H1 (cell line): ENCODE measurements at regions not wholly inside any gene's neighbourhood (a gene's known extent, or its start where the extent isn't known, plus 50 kb on each side); places are given as distances from the start of the nearest gene placed in this dataset.

Experiments
- CTCF ChIA-PET: fragments of 300-600 bp; sonication (Branson Sonifier 250); formaldehyde crosslinking; loops from one replicate; lab custom pipeline; 2021; ENCODE audit not compliant: partially characterized antibody; lab: Charles Lee
- POLR2A ChIA-PET: fragments of 300-600 bp; sonication (Branson Sonifier 250); formaldehyde crosslinking; loops from one replicate; lab custom pipeline; 2021; ENCODE audit warnings: inconsistent platforms; ENCODE audit not compliant: partially characterized antibody; lab: Charles Lee
- DNase-seq, 2 experiments: peaks; one replicate each; pipeline versions ENCODE4 v3.0.0 to v3.0.0-alpha.2; 2010 to 2022; ENCODE audit warnings: low spot score in 2 of 2, low read depth in 1 of 2, mixed read lengths in 1 of 2
- FAIRE-seq: peaks from 2 replicates; lab custom pipeline; 2011; peaks lifted over from hg19 to GRCh38; lab: Jason Lieb, UNC
- H2AFZ ChIP-seq: 2 replicates; pipeline ENCODE4 v1.8.1; 2012; ENCODE audit warnings: low read length, inconsistent platforms
- H2AK5ac ChIP-seq: 2 replicates; pipeline ENCODE4 v1.6.1; 2013; ENCODE audit warnings: low read depth, low read length
- H2BK120ac ChIP-seq: replicated peaks from 2 replicates; pipeline ENCODE3; 2013; ENCODE audit warnings: low read depth, low read length, inconsistent platforms
- H2BK12ac ChIP-seq: 2 replicates; pipeline ENCODE4 v1.6.1; 2013; ENCODE audit warnings: low read depth, low read length
- H2BK15ac ChIP-seq: 2 replicates; pipeline ENCODE4 v1.6.1; 2013; ENCODE audit warnings: low read length
- H2BK20ac ChIP-seq: 2 replicates; pipeline ENCODE4 v1.6.1; 2013; ENCODE audit warnings: low read length
- H2BK5ac ChIP-seq: 2 replicates; pipeline ENCODE4 v1.6.1; 2013; ENCODE audit warnings: low read depth, low read length
- H3K14ac ChIP-seq: 2 replicates; pipeline ENCODE4 v1.6.1; 2013; ENCODE audit warnings: inconsistent platforms; ENCODE audit not compliant: insufficient read length
- H3K18ac ChIP-seq: 2 replicates; pipeline ENCODE4 v1.6.1; 2013; ENCODE audit warnings: low read length; ENCODE audit errors: extremely low read depth
- H3K23ac ChIP-seq: 2 replicates; pipeline ENCODE4 v1.6.1; 2013; ENCODE audit warnings: inconsistent platforms; ENCODE audit not compliant: insufficient read length
- H3K23me2 ChIP-seq: 2 replicates; pipeline ENCODE4 v1.6.1; 2013; ENCODE audit warnings: low read depth, low read length
- H3K27ac ChIP-seq: 2 replicates; pipeline ENCODE4 v1.6.1; 2011; ENCODE audit warnings: low read depth, low read length, inconsistent platforms
- H3K27me3 ChIP-seq, 4 experiments: replicated peaks in 1 of 4; 1 replicate in 1 of 4; 2 replicates in 3 of 4; pipeline versions ENCODE4 v1.6.1 to v1.8.1; 2011 to 2013; ENCODE audit warnings: low read length in 3 of 4, mild to moderate bottlenecking in 3 of 4, inconsistent platforms in 2 of 4, mixed read lengths in 2 of 4, moderate library complexity in 1 of 4; ENCODE audit not compliant: control insufficient read depth in 3 of 4, insufficient read depth in 3 of 4; ENCODE audit errors: extremely low read depth in 1 of 4
- H3K36me3 ChIP-seq, 4 experiments: 2 replicates each; pipeline versions ENCODE4 v1.6.1 to v1.8.1; 2011 to 2013; ENCODE audit warnings: mild to moderate bottlenecking in 4 of 4, low read length in 3 of 4, moderate library complexity in 2 of 4, control low read depth in 1 of 4, inconsistent platforms in 1 of 4; ENCODE audit not compliant: insufficient read depth in 4 of 4, control insufficient read depth in 2 of 4
- H3K4ac ChIP-seq: replicated peaks from 2 replicates; pipeline ENCODE3; 2013; ENCODE audit warnings: low read length, low read depth, mixed read lengths, inconsistent platforms; ENCODE audit not compliant: insufficient read length
- H3K4me1 ChIP-seq, 4 experiments: replicated peaks in 1 of 4; 1 replicate in 1 of 4; 2 replicates in 3 of 4; pipeline versions ENCODE4 v1.6.1 to v1.8.1; 2011 to 2013; ENCODE audit warnings: low read length in 3 of 4, inconsistent platforms in 2 of 4, mixed read lengths in 1 of 4; ENCODE audit not compliant: insufficient read depth in 4 of 4, control insufficient read depth in 3 of 4
- H3K4me2 ChIP-seq, 2 experiments: 2 replicates each; pipeline versions ENCODE4 v1.6.1 to v1.8.1; 2011 to 2013; ENCODE audit warnings: low read depth in 2 of 2, low read length in 2 of 2, control low read depth in 1 of 2, inconsistent platforms in 1 of 2, mild to moderate bottlenecking in 1 of 2; ENCODE audit not compliant: insufficient read depth in 1 of 2
- H3K4me3 ChIP-seq, 4 experiments: fragments of 200-600, 300-600 bp in 1 of 4; sonication (generic), shearing (Covaris generic), sonication (Bioruptor Twin) in 1 of 4; 2 replicates each; pipeline versions ENCODE4 v1.5.1 to v1.8.1; 2011 to 2016; ENCODE audit warnings: low read length in 4 of 4, low read depth in 3 of 4, control low read depth in 2 of 4, inconsistent platforms in 2 of 4, mild to moderate bottlenecking in 2 of 4, mixed read lengths in 1 of 4, moderate library complexity in 1 of 4; ENCODE audit not compliant: insufficient read depth in 2 of 4; ENCODE audit errors: extremely low read depth in 1 of 4
- H3K56ac ChIP-seq: replicated peaks from 2 replicates; pipeline ENCODE3; 2013; ENCODE audit warnings: low read depth, mild to moderate bottlenecking, mixed read lengths, low read length, inconsistent platforms; ENCODE audit not compliant: insufficient read length
- H3K79me1 ChIP-seq: 2 replicates; pipeline ENCODE4 v1.6.1; 2013; ENCODE audit warnings: low read depth, low read length, control low read depth
- H3K79me2 ChIP-seq, 2 experiments: 2 replicates each; pipeline versions ENCODE4 v1.6.1 to v1.8.1; 2012 to 2013; ENCODE audit warnings: low read length in 2 of 2, mild to moderate bottlenecking in 2 of 2, inconsistent platforms in 1 of 2; ENCODE audit not compliant: insufficient read depth in 2 of 2, control insufficient read depth in 1 of 2
- H3K9ac ChIP-seq, 4 experiments: replicated peaks in 1 of 4; 1 replicate in 1 of 4; 2 replicates in 3 of 4; pipeline versions ENCODE4 v1.6.1 to v1.8.1; 2011 to 2013; ENCODE audit warnings: low read depth in 3 of 4, low read length in 3 of 4, control low read depth in 2 of 4, mild to moderate bottlenecking in 2 of 4, moderate library complexity in 2 of 4, inconsistent platforms in 1 of 4; ENCODE audit errors: extremely low read depth in 1 of 4
- H3K9me3 ChIP-seq, 2 experiments: 2 replicates each; pipeline versions ENCODE4 v1.6.1 to v1.8.1; 2012 to 2013; ENCODE audit warnings: mild to moderate bottlenecking in 2 of 2, moderate library complexity in 2 of 2, control low read depth in 1 of 2, inconsistent platforms in 1 of 2, low read depth in 1 of 2, low read length in 1 of 2, mixed read lengths in 1 of 2; ENCODE audit not compliant: insufficient read depth in 2 of 2
- H4K20me1 ChIP-seq, 2 experiments: replicated peaks in 1 of 2; 2 replicates each; pipeline versions ENCODE3 to v1.8.1; 2011 to 2013; ENCODE audit warnings: inconsistent platforms in 2 of 2, low read length in 2 of 2, mild to moderate bottlenecking in 1 of 2; ENCODE audit not compliant: insufficient read depth in 2 of 2, control insufficient read depth in 1 of 2
- H4K5ac ChIP-seq: 2 replicates; pipeline ENCODE4 v1.6.1; 2013; ENCODE audit warnings: low read length, low read depth, mixed read lengths, inconsistent platforms; ENCODE audit not compliant: insufficient read length
- H4K8ac ChIP-seq: 2 replicates; pipeline ENCODE4 v1.8.0; 2013; ENCODE audit warnings: mild to moderate bottlenecking, moderate library complexity, low read length, inconsistent platforms; ENCODE audit not compliant: insufficient read depth; ENCODE audit errors: extremely low read depth
- H4K91ac ChIP-seq: replicated peaks from 2 replicates; pipeline ENCODE3; 2013; ENCODE audit warnings: low read length, mixed read lengths, inconsistent platforms; ENCODE audit not compliant: insufficient read length
- BRCA1 ChIP-seq: IDR thresholded peaks from 2 replicates; pipeline ENCODE4 v1.6.1; 2012; ENCODE audit warnings: low read depth, low read length, improper control_type of control experiment
- CREB1 ChIP-seq: IDR thresholded peaks from 2 replicates; pipeline ENCODE4 v1.6.1; 2012; ENCODE audit warnings: inconsistent platforms
- JUN ChIP-seq: IDR thresholded peaks from 2 replicates; pipeline ENCODE4 v1.6.1; 2011; ENCODE audit warnings: low read depth, mild to moderate bottlenecking, improper control_type of control experiment, low read length
- POLR2A ChIP-seq, 2 experiments: IDR thresholded peaks; 1 replicate in 1 of 2; 2 replicates in 1 of 2; pipeline ENCODE4 v1.6.1; 2011; ENCODE audit warnings: low read depth in 2 of 2, low read length in 2 of 2, mild to moderate bottlenecking in 2 of 2; ENCODE audit errors: control extremely low read depth in 1 of 2
- SUZ12 ChIP-seq: fragments of 200-600 bp; sonication (generic); IDR thresholded peaks from 2 replicates; pipeline ENCODE4 v1.6.1; 2012; ENCODE audit warnings: mild to moderate bottlenecking, inconsistent platforms, low read length, moderate library complexity, mixed read lengths
- WGBS, 2 experiments: shearing (Covaris generic) in 1 of 2; methylation state at CpG; one replicate each; pipeline versions ENCODE4 v1.1.6 to v1.1.7; 2013 to 2015; ENCODE audit warnings: low lambda C conversion rate in 2 of 2, mixed read lengths in 2 of 2, inconsistent platforms in 1 of 2, low coverage in 1 of 2, missing lambda C conversion rate in 1 of 2; ENCODE audit not compliant: insufficient replicate concordance in 2 of 2, insufficient coverage in 1 of 2, insufficient read length in 1 of 2; ENCODE audit errors: extremely low coverage in 1 of 2, missing lambda C conversion rate in 1 of 2; 5-methylcytosine and 5-hydroxymethylcytosine counted together

DNA sequence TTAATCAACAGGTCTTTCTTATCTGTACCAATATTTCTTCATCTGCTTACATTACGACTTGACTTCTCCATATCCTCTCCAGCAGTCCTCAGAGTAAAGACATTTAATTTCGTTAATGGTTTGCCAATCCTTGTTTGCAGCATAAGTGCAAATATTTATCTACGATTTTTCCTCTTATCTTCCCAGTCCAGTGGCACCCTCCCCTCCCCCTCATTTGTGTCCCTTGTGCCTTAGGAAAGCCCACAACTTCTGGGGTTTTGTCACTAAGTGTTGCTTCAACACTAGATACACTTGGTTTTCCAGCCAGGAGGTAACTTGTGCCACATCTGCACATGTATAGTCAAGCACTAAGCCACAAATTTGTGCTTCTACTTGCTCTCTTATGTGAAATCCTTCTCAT, 327.2 kb downstream of the CBLN4 start (continued):
- TF ChIP-seq POLR2A (IDR thresholded peaks at IDR 0.05; ENCODE audit: control extremely low read depth in 1 of 2, low read depth in 2 of 2, low read length in 2 of 2): no peak

DNA sequence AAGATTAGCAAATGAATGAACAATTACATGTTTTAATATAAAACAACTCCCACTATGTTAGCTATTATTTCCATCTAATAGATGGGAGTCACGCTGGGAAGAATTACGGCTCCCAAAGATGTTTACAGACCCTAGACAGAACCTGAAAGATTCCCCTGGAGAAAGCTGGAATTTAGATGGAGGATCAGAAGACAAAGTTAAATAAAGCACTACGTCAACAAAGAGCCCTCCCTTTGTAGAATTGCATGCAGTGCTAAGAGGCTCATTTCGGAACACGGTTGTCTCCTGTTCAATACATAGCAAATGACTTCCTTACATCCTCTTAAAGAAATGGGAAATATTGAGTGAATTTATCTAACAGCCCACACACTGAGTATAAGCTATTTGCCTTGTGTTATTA, 328.3 kb downstream of the CBLN4 start:
- ChIA-PET POLR2A (no interaction called here), CTCF (no interaction called here)
- H3K9me3 ChIP-seq: no peaks in the 10 kb centered on the region
- DNase-seq (no peak), FAIRE-seq (no peak)
- no peaks in the 10 kb centered on the region for H3K79me1 ChIP-seq
- H3K4me2 ChIP-seq: no peak overlapping the region
- H3K23me2 ChIP-seq: no peaks in the 10 kb centered on the region
- H2BK12ac ChIP-seq: no peak overlapping the region
- H2BK5ac ChIP-seq: no peak overlapping the region
- no peak overlapping the region for H3K14ac ChIP-seq
- no peak overlapping the region for H3K18ac ChIP-seq
- no peak overlapping the region for H4K5ac ChIP-seq
- H3K4ac ChIP-seq: no peak overlapping the region
- no peak overlapping the region for H3K23ac ChIP-seq
- no peaks in the 10 kb centered on the region for H3K79me2 ChIP-seq
- H2BK120ac ChIP-seq: no peak overlapping the region
- H2AFZ ChIP-seq: 0 out of 2 replicates have a peak overlapping the region, but pooled peaks have one; percentile 39
- H3K27me3 ChIP-seq: no peaks in the 10 kb centered on the region
- H2BK20ac ChIP-seq: no peak overlapping the region
- H4K91ac ChIP-seq: no peak overlapping the region
- H3K27ac ChIP-seq: no peak overlapping the region
- H3K56ac ChIP-seq: no peak overlapping the region
- H3K36me3 ChIP-seq: no peaks in the 10 kb centered on the region
- no peak overlapping the region for H2AK5ac ChIP-seq
- no peaks in the 10 kb centered on the region for H4K20me1 ChIP-seq
- 84% methylated on average over 5 of the region's 5 CpGs; no CpG with 5 or more reads in 1 of the 2 experiments for WGBS, 2 experiments
- H3K4me3 ChIP-seq: no peak overlapping the region
- no peak overlapping the region for H2BK15ac ChIP-seq
- no peak overlapping the region for H3K9ac ChIP-seq
- peaks cover 0 to 2% (median 0%) of the 10 kb centered on the region in 4 experiments; a peak in 2 of 7 replicates for H3K4me1 ChIP-seq
- no peak overlapping the region for H4K8ac ChIP-seq
- TF ChIP-seq SUZ12 (no peak), CREB1 (no peak), JUN (no peak), BRCA1 (no peak)
